ENCODE measurements at regions not wholly inside any gene's neighbourhood (a gene's known extent, or its start where the extent isn't known, plus 50 kb on each side); places are given as distances from the start of the nearest gene placed in this dataset.

DNA sequence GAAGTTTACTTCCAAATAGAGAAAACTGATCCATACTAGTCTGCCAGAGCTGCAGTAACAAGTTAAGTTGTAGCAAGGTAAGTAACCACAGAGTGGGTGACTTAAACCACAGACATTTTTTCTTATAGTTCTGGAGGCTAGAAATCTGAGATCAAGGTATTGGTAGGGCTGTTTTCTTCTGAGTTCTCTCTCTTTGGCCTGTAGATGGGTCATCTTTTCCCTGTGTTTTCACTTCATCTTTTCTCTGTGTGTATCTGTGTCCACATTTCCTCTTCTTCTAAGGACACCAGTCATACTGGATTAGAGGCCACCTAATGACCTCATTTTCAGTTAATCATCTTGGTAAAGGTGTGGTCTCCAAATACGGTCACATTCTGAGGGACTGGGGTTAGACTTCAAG, 142.9 kb upstream of the MEX3C start:
- intact Hi-C loops (cut with micrococcal nuclease): no loop called here
- TF ChIP-seq, protein P1, sequence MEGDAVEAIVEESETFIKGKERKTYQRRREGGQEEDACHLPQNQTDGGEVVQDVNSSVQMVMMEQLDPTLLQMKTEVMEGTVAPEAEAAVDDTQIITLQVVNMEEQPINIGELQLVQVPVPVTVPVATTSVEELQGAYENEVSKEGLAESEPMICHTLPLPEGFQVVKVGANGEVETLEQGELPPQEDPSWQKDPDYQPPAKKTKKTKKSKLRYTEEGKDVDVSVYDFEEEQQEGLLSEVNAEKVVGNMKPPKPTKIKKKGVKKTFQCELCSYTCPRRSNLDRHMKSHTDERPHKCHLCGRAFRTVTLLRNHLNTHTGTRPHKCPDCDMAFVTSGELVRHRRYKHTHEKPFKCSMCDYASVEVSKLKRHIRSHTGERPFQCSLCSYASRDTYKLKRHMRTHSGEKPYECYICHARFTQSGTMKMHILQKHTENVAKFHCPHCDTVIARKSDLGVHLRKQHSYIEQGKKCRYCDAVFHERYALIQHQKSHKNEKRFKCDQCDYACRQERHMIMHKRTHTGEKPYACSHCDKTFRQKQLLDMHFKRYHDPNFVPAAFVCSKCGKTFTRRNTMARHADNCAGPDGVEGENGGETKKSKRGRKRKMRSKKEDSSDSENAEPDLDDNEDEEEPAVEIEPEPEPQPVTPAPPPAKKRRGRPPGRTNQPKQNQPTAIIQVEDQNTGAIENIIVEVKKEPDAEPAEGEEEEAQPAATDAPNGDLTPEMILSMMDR (IDR thresholded peaks at IDR 0.05): no peak
- POLR2A ChIA-PET: no interaction called here
- peaks cover 2% of the 10 kb centered on the region for H3K9me3 Mint-ChIP-seq
- no peak overlapping the region for H3K27ac Mint-ChIP-seq
- no peaks in the 10 kb centered on the region for H3K36me3 Mint-ChIP-seq (ENCODE audit: low read depth)
- CTCF ChIA-PET: no interaction called here
- no peak for ATAC-seq (ENCODE audit: low read depth)
- H3K4me3 Mint-ChIP-seq: no peak overlapping the region
- peaks cover 13% of the 10 kb centered on the region for H3K27me3 Mint-ChIP-seq
- no peak for DNase-seq
- no peaks in the 10 kb centered on the region for H3K4me1 Mint-ChIP-seq

DNA sequence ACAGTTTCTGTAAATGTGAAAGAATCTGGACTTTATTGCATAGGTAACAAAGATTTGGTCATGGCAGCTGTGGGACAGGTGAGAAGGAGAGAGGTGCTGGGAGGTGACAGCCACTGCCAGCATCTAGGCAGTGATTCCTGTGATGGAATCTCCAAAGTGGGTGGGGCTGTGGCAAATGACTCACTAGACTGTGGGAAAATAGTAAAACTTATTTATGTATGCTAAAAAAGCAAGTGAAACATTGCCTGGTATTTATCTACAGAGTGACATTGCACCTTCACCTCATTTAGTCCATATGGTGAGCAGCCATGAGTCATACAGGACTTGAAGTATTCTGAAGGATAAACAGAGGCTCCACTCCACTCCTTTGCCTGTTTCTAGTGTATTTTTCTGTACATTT, 145.3 kb upstream of the MEX3C start:
- ATAC-seq (ENCODE audit: low read depth) (no peak), DNase-seq (no peak)
- CTCF ChIA-PET: no interaction called here
- Mint-ChIP-seq H3K27me3 (peaks cover 11% of the 10 kb centered on the region), H3K4me1 (no peaks in the 10 kb centered on the region), H3K4me3 (no peak overlapping the region), H3K9me3 (peaks cover 2% of the 10 kb centered on the region), H3K36me3 (ENCODE audit: low read depth) (no peaks in the 10 kb centered on the region), H3K27ac (no peak overlapping the region)
- intact Hi-C loops (cut with micrococcal nuclease): no loop called here
- TF ChIP-seq, protein P1 (IDR thresholded peaks at IDR 0.05): no peak
- POLR2A ChIA-PET: no interaction called here

DNA sequence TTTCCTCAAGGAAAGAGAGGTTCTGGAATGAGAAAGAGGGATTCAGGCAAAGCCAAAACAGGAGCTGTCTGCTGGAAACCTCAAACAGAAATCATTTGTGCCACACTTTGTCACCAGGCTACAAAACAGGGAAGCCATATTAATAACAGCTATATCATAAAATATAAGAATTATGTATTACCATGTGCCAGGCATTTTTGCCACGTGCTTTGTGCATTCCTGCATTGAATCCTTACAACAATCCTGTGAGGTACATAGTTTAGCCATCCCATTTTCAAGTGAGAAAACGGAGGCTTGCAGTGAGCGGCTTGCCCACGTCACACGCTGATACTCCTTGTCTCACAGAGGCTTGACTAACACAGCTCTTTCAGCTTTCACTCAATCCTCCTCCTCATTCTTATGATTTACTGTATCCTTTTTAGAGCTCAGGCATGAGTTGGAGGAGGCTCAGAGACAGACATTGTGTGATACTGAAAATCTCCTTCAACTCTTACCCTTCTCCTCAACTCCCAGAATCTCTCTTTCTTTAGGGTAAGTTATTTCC, 148.4 kb upstream of the MEX3C start:
- intact Hi-C loops (cut with micrococcal nuclease): no loop called here

GRCh38 chr18:51346404-51346803, 148.9 kb upstream of the MEX3C start:
- DNase-seq (no peak), ATAC-seq (ENCODE audit: low read depth) (no peak)
- Mint-ChIP-seq H3K4me3 (no peak overlapping the region), H3K9me3 (peaks cover 2% of the 10 kb centered on the region), H3K27me3 (peaks cover 12% of the 10 kb centered on the region), H3K27ac (no peak overlapping the region), H3K4me1 (no peaks in the 10 kb centered on the region), H3K36me3 (ENCODE audit: low read depth) (no peaks in the 10 kb centered on the region)
- intact Hi-C loops (cut with micrococcal nuclease): no loop called here
- TF ChIP-seq, protein P1 (IDR thresholded peaks at IDR 0.05): no peak
- ChIA-PET CTCF (no interaction called here), POLR2A (no interaction called here)

More for the DNA sequence above, 148.4 kb upstream of the MEX3C start:
- ATAC-seq (ENCODE audit: low read depth) (no peak), DNase-seq (no peak)
- ChIA-PET POLR2A (no interaction called here), CTCF (no interaction called here)
- Mint-ChIP-seq H3K36me3 (ENCODE audit: low read depth) (no peaks in the 10 kb centered on the region), H3K27me3 (peaks cover 12% of the 10 kb centered on the region), H3K27ac (no peak overlapping the region), H3K9me3 (peaks cover 2% of the 10 kb centered on the region), H3K4me3 (no peak overlapping the region), H3K4me1 (no peaks in the 10 kb centered on the region)
- TF ChIP-seq, protein P1 (IDR thresholded peaks at IDR 0.05): no peak

GRCh38 chr18:51350081-51350480, 152.6 kb upstream of the MEX3C start:
- intact Hi-C loops (cut with micrococcal nuclease): no loop called here
- no peak overlapping the region for H3K4me3 Mint-ChIP-seq
- no peak for ATAC-seq (ENCODE audit: low read depth)
- H3K9me3 Mint-ChIP-seq: peaks cover 2% of the 10 kb centered on the region
- POLR2A ChIA-PET: no interaction called here
- CTCF ChIA-PET: no interaction called here
- TF ChIP-seq, protein P1 (IDR thresholded peaks at IDR 0.05): no peak
- H3K27me3 Mint-ChIP-seq: peaks cover 11% of the 10 kb centered on the region
- H3K27ac Mint-ChIP-seq: no peak overlapping the region
- no peaks in the 10 kb centered on the region for H3K36me3 Mint-ChIP-seq (ENCODE audit: low read depth)
- DNase-seq: no peak
- no peaks in the 10 kb centered on the region for H3K4me1 Mint-ChIP-seq

Measured in activated B cell treated with CpG ODN at 0.5 μM for 24 hours (primary cell).